IMR-90 (cell line): ENCODE measurements at regions not wholly inside any gene's neighbourhood (a gene's known extent, or its start where the extent isn't known, plus 50 kb on each side); places are given as distances from the start of the nearest gene placed in this dataset.

Experiments used
- ATAC-seq: fragments of 200-7000 bp; cut with Tn5 transposase; 2 replicates; pipeline ENCODE4 v1.9.1; 2020; ENCODE audit warnings: low read depth, mild to moderate bottlenecking, moderate library complexity
- BruUV-seq: library from RNA; stranded (reverse); fragments of 400-500 nt; replicated peaks from 2 replicates; lab custom pipeline; 2021; lab: Mats Ljungman, UMichigan
- CTCF ChIA-PET: fragments of 300-600 bp; formaldehyde crosslinking; extraction: SDS; loops from one replicate; lab custom pipeline; 2021; ENCODE audit warnings: antibody characterized with exemption; lab: Yijun Ruan, JAX
- POLR2A ChIA-PET: fragments of 300-600 bp; sonication (Branson Sonifier 250); formaldehyde crosslinking; loops from one replicate; lab custom pipeline; 2022; ENCODE audit warnings: antibody characterized with exemption; ENCODE audit not compliant: unreplicated experiment; lab: Charles Lee
- DNase-seq: peaks from one replicate; pipeline ENCODE4 v3.0.0; 2013
- H2AFZ ChIP-seq: replicated peaks from 2 replicates; pipeline ENCODE3; 2013; ENCODE audit warnings: low read length, mild to moderate bottlenecking; ENCODE audit not compliant: poor library complexity
- H2AK5ac ChIP-seq: 2 replicates; pipeline ENCODE4 v1.6.1; 2013; ENCODE audit warnings: low read depth, low read length, inconsistent platforms
- H2AK9ac ChIP-seq: replicated peaks from 2 replicates; pipeline ENCODE3; 2013; ENCODE audit warnings: mild to moderate bottlenecking, low read depth, low read length, moderate library complexity; ENCODE audit not compliant: poor library complexity
- H2BK120ac ChIP-seq: 2 replicates; pipeline ENCODE4 v1.6.1; 2013; ENCODE audit warnings: low read depth, low read length, inconsistent platforms
- H2BK15ac ChIP-seq: 3 replicates; pipeline ENCODE4 v1.6.1; 2013; ENCODE audit warnings: low read depth, low read length, inconsistent platforms
- H2BK20ac ChIP-seq: 2 replicates; pipeline ENCODE4 v1.6.1; 2013; ENCODE audit warnings: low read depth, mild to moderate bottlenecking, inconsistent platforms, low read length, moderate library complexity
- H2BK5ac ChIP-seq: 2 replicates; pipeline ENCODE4 v1.6.1; 2013; ENCODE audit warnings: mild to moderate bottlenecking, low read depth, low read length, inconsistent platforms; ENCODE audit not compliant: poor library complexity, severe bottlenecking
- H3K14ac ChIP-seq: replicated peaks from 2 replicates; pipeline ENCODE4 v1.6.1; 2013; ENCODE audit warnings: low read depth, low read length, inconsistent platforms
- H3K18ac ChIP-seq: 2 replicates; pipeline ENCODE4 v1.6.1; 2013; ENCODE audit warnings: low read depth, low read length, control low read depth
- H3K23ac ChIP-seq: 2 replicates; pipeline ENCODE4 v1.6.1; 2013; ENCODE audit warnings: low read depth, low read length, inconsistent platforms
- H3K27ac ChIP-seq: 2 replicates; pipeline ENCODE4 v1.5.1; 2013; ENCODE audit warnings: mild to moderate bottlenecking, control low read depth, low read length; ENCODE audit not compliant: insufficient read depth
- H3K27me3 ChIP-seq: 2 replicates; pipeline ENCODE4 v1.6.1; 2013; ENCODE audit warnings: low read length; ENCODE audit not compliant: control insufficient read depth, insufficient read depth
- H3K36me3 ChIP-seq: 2 replicates; pipeline ENCODE4 v1.6.1; 2013; ENCODE audit warnings: low read length, mixed read lengths; ENCODE audit not compliant: control insufficient read depth, insufficient read depth
- H3K4ac ChIP-seq: 2 replicates; pipeline ENCODE4 v1.6.1; 2013; ENCODE audit warnings: low read depth, low read length, inconsistent platforms
- H3K4me1 ChIP-seq: 2 replicates; pipeline ENCODE4 v1.6.1; 2013; ENCODE audit warnings: low read length, mixed read lengths; ENCODE audit not compliant: control insufficient read depth, insufficient read depth
- H3K4me2 ChIP-seq: 2 replicates; pipeline ENCODE4 v1.6.1; 2013; ENCODE audit warnings: low read depth, mild to moderate bottlenecking, control low read depth, low read length, moderate library complexity
- H3K4me3 ChIP-seq: 2 replicates; pipeline ENCODE4 v1.5.1; 2013; ENCODE audit warnings: low read depth, mild to moderate bottlenecking, control low read depth, low read length, moderate library complexity; ENCODE audit not compliant: insufficient read depth
- H3K56ac ChIP-seq: 2 replicates; pipeline ENCODE4 v1.6.1; 2013; ENCODE audit warnings: low read length, inconsistent platforms; ENCODE audit not compliant: insufficient read depth; ENCODE audit errors: extremely low read depth
- H3K79me1 ChIP-seq, 2 experiments: 2 replicates each; pipeline ENCODE4 v1.6.1; 2013; ENCODE audit warnings: low read length in 2 of 2, inconsistent platforms in 1 of 2, low read depth in 1 of 2
- H3K9ac ChIP-seq: 2 replicates; pipeline ENCODE4 v1.6.1; 2013; ENCODE audit warnings: low read depth, low read length, control low read depth
- H3K9me1 ChIP-seq: 2 replicates; pipeline ENCODE4 v1.6.1; 2013; ENCODE audit warnings: low read length, inconsistent platforms; ENCODE audit not compliant: insufficient read depth
- H3K9me3 ChIP-seq: 2 replicates; pipeline ENCODE4 v1.6.1; 2013; ENCODE audit warnings: low read length; ENCODE audit not compliant: control insufficient read depth, insufficient read depth
- H4K20me1 ChIP-seq: 2 replicates; pipeline ENCODE4 v1.6.1; 2013; ENCODE audit warnings: low read length, inconsistent platforms; ENCODE audit not compliant: insufficient read depth
- H4K5ac ChIP-seq: 2 replicates; pipeline ENCODE4 v1.6.1; 2013; ENCODE audit warnings: mild to moderate bottlenecking, low read depth, low read length, control low read depth
- H4K8ac ChIP-seq, 2 experiments: 2 replicates each; pipeline ENCODE4 v1.6.1; 2013; ENCODE audit warnings: low read depth in 2 of 2, low read length in 2 of 2, control low read depth in 1 of 2, inconsistent platforms in 1 of 2
- H4K91ac ChIP-seq: 2 replicates; pipeline ENCODE4 v1.6.1; 2013; ENCODE audit warnings: low read depth, low read length, inconsistent platforms; ENCODE audit not compliant: insufficient read depth
- ELK1 ChIP-seq: fragments of 150-350 bp; IDR thresholded peaks from 2 replicates; pipeline ENCODE4 v1.6.1; 2016; ENCODE audit warnings: low read depth, mild to moderate bottlenecking, low read length, moderate library complexity, borderline replicate concordance
- MAFK ChIP-seq: IDR thresholded peaks from 2 replicates; pipeline ENCODE4 v1.6.1; 2012; ENCODE audit warnings: low read depth, low read length, improper control_type of control experiment
- NFE2L2 ChIP-seq: fragments of 150-350 bp; IDR thresholded peaks from 2 replicates; pipeline ENCODE4 v1.6.1; 2016; ENCODE audit warnings: low read depth, mild to moderate bottlenecking, low read length
- USF2 ChIP-seq: fragments of 150-350 bp; IDR thresholded peaks from 2 replicates; pipeline ENCODE4 v1.6.1; 2017; ENCODE audit warnings: mild to moderate bottlenecking, antibody characterized with exemption, low read length, low read depth
- WGBS, 2 experiments: methylation state at CpG; one replicate each; pipeline versions ENCODE4 v1.1.5 to v1.1.7; 2013; ENCODE audit warnings: missing lambda C conversion rate in 2 of 2; ENCODE audit not compliant: insufficient read length in 1 of 2; ENCODE audit errors: extremely low coverage in 2 of 2; 5-methylcytosine and 5-hydroxymethylcytosine counted together
- dilution Hi-C: fragments of 300-500 bp; cut with HindIII; formaldehyde crosslinking; loops from one replicate; pipeline ENCODE4 v1.14.3; 2018; ENCODE audit warnings: low sequenced_read_pairs; ENCODE audit not compliant: unreplicated experiment
- in situ Hi-C: fragments of 300-500 bp; cut with MboI; formaldehyde crosslinking; loops from 3 replicates; pipeline ENCODE4 v1.14.3; 2019; ENCODE audit warnings: low sequenced_read_pairs, inconsistent platforms, mixed read lengths
- intact Hi-C: fragments of 100-400 bp; cut with micrococcal nuclease; formaldehyde crosslinking; loops from 2 replicates; pipeline ENCODE4 v1.10.0; 2022

- Histone ChIP-seq H3K14ac (no peak overlapping the region), H3K36me3 (no peaks in the 10 kb centered on the region), H2BK20ac (peak overlapping the region; percentile 69), H4K8ac (no peak overlapping the region; a peak in 1 of 4 replicates), H2BK5ac (no peak overlapping the region), H4K5ac (no peak overlapping the region), H2AK9ac (peak overlapping the region; percentile 60), H3K9ac (no peak overlapping the region), H3K56ac (no peak overlapping the region), H3K9me1 (peaks cover 21% of the 10 kb centered on the region), H3K4me3 (no peak overlapping the region), H2BK15ac (peak overlapping the region; percentile 12; the same call in 1 of the 3 replicates), H3K18ac (peak overlapping the region; percentile 46; the same call in 1 of the 2 replicates), H4K20me1 (no peaks in the 10 kb centered on the region), H3K4me2 (no peak overlapping the region), H2AFZ (no peak overlapping the region), H4K91ac (peak overlapping the region; percentile 23; the same call in 1 of the 2 replicates), H3K79me1 (no peaks in the 10 kb centered on the region), H3K9me3 (no peaks in the 10 kb centered on the region), H3K4me1 (peaks cover 17% of the 10 kb centered on the region), H3K23ac (no peak overlapping the region), H2AK5ac (peak overlapping the region; percentile 56; the same call in 1 of the 2 replicates), H3K27me3 (no peaks in the 10 kb centered on the region), H2BK120ac (peak overlapping the region; percentile 80), H3K27ac (no peak overlapping the region), H3K4ac (peak overlapping the region; percentile 59)
- BruUV-seq: no TSS peak
- dilution Hi-C loops (no loop called here), in situ Hi-C loops (no loop called here), intact Hi-C loops (no loop called here)
- no peak for ATAC-seq
- DNase-seq: no peak
- ChIA-PET CTCF (no interaction called here), POLR2A (no interaction called here)
- TF ChIP-seq MAFK: no peak
- no peak for TF ChIP-seq NFE2L2
- no peak for TF ChIP-seq ELK1
- no peak for TF ChIP-seq USF2
- 100% methylated on average over 2 of the region's 13 CpGs; no CpG with 5 or more reads in 1 of the 2 experiments for WGBS, 2 experiments
Observed at GRCh38 chr21:35226968-35227744, 178.1 kb upstream of the RUNX1 start.
